ENCODE measurements at regions not wholly inside any gene's neighbourhood (a gene's known extent, or its start where the extent isn't known, plus 50 kb on each side); places are given as distances from the start of the nearest gene placed in this dataset.

GRCh38 chr4:23458054-23458453, 431.8 kb downstream of the PPARGC1A start:
- no peak for TF ChIP-seq CTCF (IDR thresholded peaks at IDR 0.05; ENCODE audit: low read depth, low read length, poor library complexity, severe bottlenecking)
- no peak for TF ChIP-seq EZH2phosphoT487 (IDR thresholded peaks at IDR 0.05; ENCODE audit: borderline replicate concordance, low read length)
